ENCODE measurements at regions not wholly inside any gene's neighbourhood (a gene's known extent, or its start where the extent isn't known, plus 50 kb on each side); places are given as distances from the start of the nearest gene placed in this dataset.
A peak's percentile ranks its signal among the peaks of the same experiment; 100 is the strongest.

DNA sequence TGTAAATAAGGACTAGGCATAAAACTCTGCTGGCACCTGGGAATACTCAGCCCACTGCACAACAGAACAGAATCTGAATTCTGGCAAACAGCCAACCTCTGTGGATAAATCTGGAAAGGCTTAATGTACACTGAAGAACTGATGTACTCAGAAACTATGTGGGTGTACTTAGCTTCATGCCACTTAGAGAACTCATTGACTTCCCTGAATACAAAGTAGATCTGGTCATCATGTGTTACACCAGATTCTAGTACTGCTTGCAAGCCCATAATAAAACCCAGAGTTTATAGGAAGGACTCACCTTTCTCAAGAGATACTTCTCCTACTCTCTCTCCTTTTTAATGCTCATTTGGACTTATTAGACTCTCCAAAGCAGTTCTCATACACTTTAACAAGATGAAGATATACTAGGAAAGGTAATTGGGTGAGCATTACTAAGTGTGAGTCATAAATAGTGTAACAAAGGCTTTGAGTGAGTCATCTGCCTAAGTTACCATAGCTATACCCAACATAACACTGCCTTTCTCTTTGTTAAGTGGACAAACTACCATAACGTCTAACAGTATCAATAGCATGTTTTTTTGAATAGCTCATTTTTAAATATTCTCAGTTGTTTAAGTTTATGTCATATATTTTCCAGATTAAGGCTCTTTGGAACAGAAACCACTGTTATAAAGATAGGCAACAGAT, 309.1 kb downstream of the MDFIC start:
- no peak overlapping the region for H3K4me3 ChIP-seq (replicated peaks in 1 of 2; ENCODE audit: low read depth in 2 of 2, low read length in 2 of 2)
- TF ChIP-seq, protein P1, sequence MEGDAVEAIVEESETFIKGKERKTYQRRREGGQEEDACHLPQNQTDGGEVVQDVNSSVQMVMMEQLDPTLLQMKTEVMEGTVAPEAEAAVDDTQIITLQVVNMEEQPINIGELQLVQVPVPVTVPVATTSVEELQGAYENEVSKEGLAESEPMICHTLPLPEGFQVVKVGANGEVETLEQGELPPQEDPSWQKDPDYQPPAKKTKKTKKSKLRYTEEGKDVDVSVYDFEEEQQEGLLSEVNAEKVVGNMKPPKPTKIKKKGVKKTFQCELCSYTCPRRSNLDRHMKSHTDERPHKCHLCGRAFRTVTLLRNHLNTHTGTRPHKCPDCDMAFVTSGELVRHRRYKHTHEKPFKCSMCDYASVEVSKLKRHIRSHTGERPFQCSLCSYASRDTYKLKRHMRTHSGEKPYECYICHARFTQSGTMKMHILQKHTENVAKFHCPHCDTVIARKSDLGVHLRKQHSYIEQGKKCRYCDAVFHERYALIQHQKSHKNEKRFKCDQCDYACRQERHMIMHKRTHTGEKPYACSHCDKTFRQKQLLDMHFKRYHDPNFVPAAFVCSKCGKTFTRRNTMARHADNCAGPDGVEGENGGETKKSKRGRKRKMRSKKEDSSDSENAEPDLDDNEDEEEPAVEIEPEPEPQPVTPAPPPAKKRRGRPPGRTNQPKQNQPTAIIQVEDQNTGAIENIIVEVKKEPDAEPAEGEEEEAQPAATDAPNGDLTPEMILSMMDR (IDR thresholded peaks at IDR 0.05; ENCODE audit: low read depth, low read length) = no peak
- peak; percentile 91 to 93 for DNase-seq (ENCODE audit: low read depth in 2 of 2)

DNA sequence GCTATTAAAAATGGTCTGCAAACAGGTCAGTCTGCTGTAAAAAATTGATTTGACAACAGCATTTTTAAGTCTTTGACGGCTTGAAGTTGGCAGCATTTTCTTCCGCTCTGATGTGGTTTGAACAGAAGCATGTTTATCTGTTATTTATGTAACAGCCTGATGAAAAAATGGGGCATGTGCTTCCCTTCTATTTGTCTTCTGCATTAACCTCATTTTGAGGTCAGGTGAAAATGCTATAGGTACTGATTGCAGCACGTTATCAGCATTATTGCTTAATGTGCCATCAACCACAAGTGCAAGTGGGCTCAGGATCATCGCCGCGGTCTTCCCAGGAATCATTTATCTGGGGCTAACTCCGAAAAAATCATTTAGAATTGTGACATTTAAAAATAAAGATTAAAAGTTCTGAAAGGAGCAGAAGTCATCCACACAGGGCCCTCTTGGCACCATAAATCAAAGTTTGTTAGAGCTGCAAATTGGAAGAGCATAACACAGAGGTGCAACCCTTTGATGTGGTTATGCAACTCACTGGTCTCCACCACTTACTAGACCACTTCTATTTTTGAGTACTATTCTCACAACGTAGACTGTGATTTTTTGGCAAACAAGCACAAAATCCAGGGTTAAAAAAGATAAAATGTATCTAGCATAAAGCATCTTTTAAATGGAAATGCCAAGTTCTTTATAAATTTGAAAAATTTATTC, 307.7 kb downstream of the MDFIC start:
- TF ChIP-seq, protein P1 (IDR thresholded peaks at IDR 0.05; ENCODE audit: low read depth, low read length) = no peak
- peak in 1 of 2 donors; percentile 17 for DNase-seq (ENCODE audit: low read depth in 2 of 2)
- no peak overlapping the region for H3K4me3 ChIP-seq (replicated peaks in 1 of 2; ENCODE audit: low read depth in 2 of 2, low read length in 2 of 2)

DNA sequence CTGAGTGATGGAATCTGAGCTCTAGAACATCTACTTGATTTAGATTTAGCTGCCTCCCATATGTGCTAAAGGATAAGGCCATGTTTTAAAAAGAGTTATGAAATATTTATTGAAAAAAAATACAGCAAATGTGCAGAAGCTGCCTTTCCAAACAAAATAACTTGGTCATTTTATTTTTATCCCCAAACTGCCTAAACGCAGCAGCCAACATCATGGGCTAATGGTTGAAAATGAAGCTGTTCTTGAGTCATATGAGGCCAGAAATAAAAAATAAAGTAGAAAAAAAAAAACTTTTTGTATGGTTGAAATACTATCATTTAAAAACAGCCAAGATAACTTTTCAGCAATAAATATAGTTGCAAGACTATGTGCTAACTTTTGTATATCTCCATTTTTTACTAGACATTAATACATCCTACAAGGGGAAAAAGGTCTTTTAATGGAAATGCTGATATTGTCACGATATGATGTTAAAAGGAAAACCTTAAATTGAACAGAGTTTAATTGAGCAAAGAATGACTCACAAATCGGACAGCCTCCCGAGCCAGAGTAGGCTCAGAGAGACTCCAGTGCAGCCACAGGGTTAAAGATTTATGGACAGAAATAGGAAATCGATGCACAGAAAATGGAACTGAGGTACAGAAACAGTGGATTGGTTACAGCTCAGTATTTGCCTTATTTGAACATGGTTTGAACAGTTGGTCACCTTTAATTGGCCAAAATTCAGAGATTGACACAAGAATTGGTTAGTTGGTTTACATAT, 305.8 kb downstream of the MDFIC start:
- TF ChIP-seq, protein P1 (IDR thresholded peaks at IDR 0.05; ENCODE audit: low read depth, low read length) = no peak
- no peak overlapping the region for H3K4me3 ChIP-seq (replicated peaks in 1 of 2; ENCODE audit: low read depth in 2 of 2, low read length in 2 of 2)
- no peak for DNase-seq (ENCODE audit: low read depth in 2 of 2)

DNA sequence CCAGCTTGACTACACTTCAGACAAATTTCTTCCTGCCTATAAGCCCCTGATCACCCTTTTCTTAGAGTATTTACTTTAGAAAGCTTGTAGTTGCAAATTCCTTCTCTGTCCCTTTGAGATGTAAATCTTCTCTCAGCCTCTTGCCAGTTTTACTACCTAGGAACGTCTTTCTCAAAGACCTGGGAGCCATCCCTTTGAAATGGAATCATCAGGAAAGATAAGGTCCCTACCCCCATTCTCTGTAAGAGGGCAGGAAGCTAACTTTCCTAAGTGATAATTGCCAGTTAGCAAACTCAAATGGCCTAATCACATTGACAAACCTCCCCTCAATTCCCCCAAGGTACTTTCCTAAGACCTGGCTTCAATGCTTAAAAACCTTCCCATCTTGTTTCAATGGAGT, 304.5 kb downstream of the MDFIC start:
- no peak for DNase-seq (ENCODE audit: low read depth in 2 of 2)
- H3K4me3 ChIP-seq (replicated peaks in 1 of 2; ENCODE audit: low read depth in 2 of 2, low read length in 2 of 2) = no peak overlapping the region
- TF ChIP-seq, protein P1 (IDR thresholded peaks at IDR 0.05; ENCODE audit: low read depth, low read length) = no peak

DNA sequence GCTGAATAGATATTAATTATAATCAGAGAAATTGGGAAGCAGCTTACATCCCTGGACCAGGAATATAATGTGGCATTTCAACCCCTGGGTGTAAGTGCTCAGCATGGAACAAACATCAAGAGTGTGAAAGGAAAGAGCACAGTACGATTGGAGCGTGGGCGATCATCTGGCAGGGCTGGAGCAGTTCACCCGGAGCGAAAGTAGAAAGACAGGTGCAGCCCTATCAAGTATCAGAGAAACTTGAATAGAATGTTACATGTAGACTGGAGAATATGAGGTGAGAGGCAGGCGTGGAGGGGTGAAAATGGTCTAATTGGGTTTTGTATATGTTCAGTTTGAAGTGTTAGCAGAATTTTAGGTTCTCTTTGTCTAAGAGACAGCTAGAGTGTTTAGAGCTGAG, 303.0 kb downstream of the MDFIC start:
- H3K4me3 ChIP-seq (replicated peaks in 1 of 2; ENCODE audit: low read depth in 2 of 2, low read length in 2 of 2) = no peak overlapping the region
- DNase-seq (ENCODE audit: low read depth in 2 of 2) = no peak
- TF ChIP-seq, protein P1 (IDR thresholded peaks at IDR 0.05; ENCODE audit: low read depth, low read length) = no peak

DNA sequence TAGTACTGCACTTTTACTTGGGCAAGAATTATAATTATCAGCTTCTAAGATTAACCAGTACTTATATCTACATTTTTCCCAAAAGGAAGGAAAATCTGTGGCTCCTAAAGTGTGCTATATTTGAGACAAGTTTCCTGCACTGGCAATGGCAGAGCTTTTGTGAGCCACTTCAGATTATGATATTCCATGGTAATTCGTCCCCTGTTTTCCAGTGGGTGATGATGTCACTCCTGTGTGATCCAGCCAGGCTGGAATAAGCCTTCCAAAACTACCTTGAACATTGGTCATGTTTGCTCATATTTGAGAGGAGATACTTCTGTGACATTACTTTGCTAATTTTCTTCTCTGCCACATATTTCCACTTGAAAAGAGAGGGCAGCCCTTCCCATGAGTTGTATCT, 302.1 kb downstream of the MDFIC start:
- no peak for DNase-seq (ENCODE audit: low read depth in 2 of 2)
- TF ChIP-seq, protein P1 (IDR thresholded peaks at IDR 0.05; ENCODE audit: low read depth, low read length) = no peak

More for the DNA sequence above, 302.1 kb downstream of the MDFIC start:
- no peak overlapping the region for H3K4me3 ChIP-seq (replicated peaks in 1 of 2; ENCODE audit: low read depth in 2 of 2, low read length in 2 of 2)
